ENCODE measurements at regions not wholly inside any gene's neighbourhood (a gene's known extent, or its start where the extent isn't known, plus 50 kb on each side); places are given as distances from the start of the nearest gene placed in this dataset.

GRCh38 chr2:6641956-6642355 lies 223.8 kb downstream of the CMPK2 start:
- TF ChIP-seq SIN3A (IDR thresholded peaks at IDR 0.05; ENCODE audit: borderline replicate concordance, insufficient read depth, low read length) (no peak), TAF1 (IDR thresholded peaks at IDR 0.05; ENCODE audit: borderline replicate concordance, insufficient read depth, low read length) (no peak), POLR2AphosphoS5 (IDR thresholded peaks at IDR 0.05; ENCODE audit: low read depth, low read length) (no peak)

DNA sequence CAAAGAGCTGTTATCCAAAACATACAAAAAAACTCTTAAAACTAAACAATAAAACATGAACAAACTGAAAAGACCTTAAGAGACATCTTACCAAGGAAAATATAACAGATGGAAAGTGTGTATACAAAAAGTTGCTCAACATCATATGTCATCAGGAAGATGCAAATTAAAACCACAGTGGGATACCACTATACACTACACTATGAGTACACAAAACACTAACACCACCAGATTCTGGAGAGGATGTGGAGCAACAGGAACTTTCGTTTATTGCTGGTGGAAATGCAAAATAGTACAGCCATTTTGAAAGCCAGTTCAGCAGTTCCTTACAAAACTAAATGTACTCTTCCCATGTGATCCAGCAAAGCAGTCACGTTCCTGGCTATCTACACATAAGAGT lies 221.4 kb downstream of the CMPK2 start:
- TF ChIP-seq POLR2AphosphoS5 (IDR thresholded peaks at IDR 0.05; ENCODE audit: low read depth, low read length) (no peak), TAF1 (IDR thresholded peaks at IDR 0.05; ENCODE audit: borderline replicate concordance, insufficient read depth, low read length) (no peak), SIN3A (IDR thresholded peaks at IDR 0.05; ENCODE audit: borderline replicate concordance, insufficient read depth, low read length) (no peak), FOXP2 (optimal IDR thresholded peaks at IDR 0.05; ENCODE audit: borderline replicate concordance, extremely low read depth, extremely low read length, insufficient read depth) (no peak)
- TF ChIP-seq, protein P1, sequence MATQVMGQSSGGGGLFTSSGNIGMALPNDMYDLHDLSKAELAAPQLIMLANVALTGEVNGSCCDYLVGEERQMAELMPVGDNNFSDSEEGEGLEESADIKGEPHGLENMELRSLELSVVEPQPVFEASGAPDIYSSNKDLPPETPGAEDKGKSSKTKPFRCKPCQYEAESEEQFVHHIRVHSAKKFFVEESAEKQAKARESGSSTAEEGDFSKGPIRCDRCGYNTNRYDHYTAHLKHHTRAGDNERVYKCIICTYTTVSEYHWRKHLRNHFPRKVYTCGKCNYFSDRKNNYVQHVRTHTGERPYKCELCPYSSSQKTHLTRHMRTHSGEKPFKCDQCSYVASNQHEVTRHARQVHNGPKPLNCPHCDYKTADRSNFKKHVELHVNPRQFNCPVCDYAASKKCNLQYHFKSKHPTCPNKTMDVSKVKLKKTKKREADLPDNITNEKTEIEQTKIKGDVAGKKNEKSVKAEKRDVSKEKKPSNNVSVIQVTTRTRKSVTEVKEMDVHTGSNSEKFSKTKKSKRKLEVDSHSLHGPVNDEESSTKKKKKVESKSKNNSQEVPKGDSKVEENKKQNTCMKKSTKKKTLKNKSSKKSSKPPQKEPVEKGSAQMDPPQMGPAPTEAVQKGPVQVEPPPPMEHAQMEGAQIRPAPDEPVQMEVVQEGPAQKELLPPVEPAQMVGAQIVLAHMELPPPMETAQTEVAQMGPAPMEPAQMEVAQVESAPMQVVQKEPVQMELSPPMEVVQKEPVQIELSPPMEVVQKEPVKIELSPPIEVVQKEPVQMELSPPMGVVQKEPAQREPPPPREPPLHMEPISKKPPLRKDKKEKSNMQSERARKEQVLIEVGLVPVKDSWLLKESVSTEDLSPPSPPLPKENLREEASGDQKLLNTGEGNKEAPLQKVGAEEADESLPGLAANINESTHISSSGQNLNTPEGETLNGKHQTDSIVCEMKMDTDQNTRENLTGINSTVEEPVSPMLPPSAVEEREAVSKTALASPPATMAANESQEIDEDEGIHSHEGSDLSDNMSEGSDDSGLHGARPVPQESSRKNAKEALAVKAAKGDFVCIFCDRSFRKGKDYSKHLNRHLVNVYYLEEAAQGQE (IDR thresholded peaks at IDR 0.05; ENCODE audit: insufficient read depth in 1 of 2, low read depth in 2 of 2, low read length in 2 of 2) = no peak

GRCh38 chr2:6645004-6645403 lies 220.7 kb downstream of the CMPK2 start:
- no peak for TF ChIP-seq POLR2AphosphoS5 (IDR thresholded peaks at IDR 0.05; ENCODE audit: low read depth, low read length)
- no peak for TF ChIP-seq SIN3A (IDR thresholded peaks at IDR 0.05; ENCODE audit: borderline replicate concordance, insufficient read depth, low read length)
- no peak for TF ChIP-seq TAF1 (IDR thresholded peaks at IDR 0.05; ENCODE audit: borderline replicate concordance, insufficient read depth, low read length)
- TF ChIP-seq, protein P1 (IDR thresholded peaks at IDR 0.05; ENCODE audit: insufficient read depth in 1 of 2, low read depth in 2 of 2, low read length in 2 of 2) = no peak
- TF ChIP-seq FOXP2 (optimal IDR thresholded peaks at IDR 0.05; ENCODE audit: borderline replicate concordance, extremely low read depth, extremely low read length, insufficient read depth) = no peak

DNA sequence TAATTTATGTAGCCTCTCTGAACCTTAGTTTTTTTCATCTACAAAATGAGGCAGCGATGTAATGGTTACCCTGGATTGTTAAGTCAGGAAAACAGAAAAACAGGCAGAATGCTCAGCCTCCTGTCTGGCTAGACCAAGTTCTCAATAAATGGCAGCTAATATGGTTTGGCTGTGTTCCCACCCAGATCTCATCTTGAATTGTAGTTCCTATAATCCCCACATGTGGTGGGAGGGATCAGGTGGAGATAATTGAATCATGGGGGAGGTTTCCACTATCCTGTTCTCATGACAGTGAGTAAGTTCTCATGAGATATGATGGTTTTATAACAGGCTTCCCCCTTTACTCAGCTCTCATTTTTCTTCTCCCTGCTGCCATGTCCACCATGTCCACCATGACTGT lies 220.0 kb downstream of the CMPK2 start:
- TF ChIP-seq FOXP2 (optimal IDR thresholded peaks at IDR 0.05; ENCODE audit: borderline replicate concordance, extremely low read depth, extremely low read length, insufficient read depth) = no peak

DNA sequence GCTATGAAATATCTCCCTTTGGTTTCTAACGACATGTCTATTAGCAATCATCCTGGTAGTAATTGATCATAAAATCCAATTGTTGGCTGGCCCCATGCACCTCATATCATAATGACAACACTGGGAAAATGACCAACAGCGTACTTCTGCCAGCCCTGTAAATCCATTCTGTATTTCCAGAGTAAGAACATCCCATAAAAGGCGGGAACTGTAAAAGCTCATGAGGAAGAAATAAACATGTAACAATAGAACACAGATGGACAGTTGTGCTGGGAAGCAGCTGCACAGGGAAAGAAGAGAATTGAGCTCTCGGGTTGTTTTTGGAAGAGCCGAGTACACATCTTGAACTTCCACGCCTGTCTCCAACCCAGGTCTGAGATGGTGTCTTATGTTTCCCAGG lies 218.7 kb downstream of the CMPK2 start:
- TF ChIP-seq SIN3A (IDR thresholded peaks at IDR 0.05; ENCODE audit: borderline replicate concordance, insufficient read depth, low read length) (no peak), TAF1 (IDR thresholded peaks at IDR 0.05; ENCODE audit: borderline replicate concordance, insufficient read depth, low read length) (no peak), POLR2AphosphoS5 (IDR thresholded peaks at IDR 0.05; ENCODE audit: low read depth, low read length) (no peak), FOXP2 (optimal IDR thresholded peaks at IDR 0.05; ENCODE audit: borderline replicate concordance, extremely low read depth, extremely low read length, insufficient read depth) (no peak)
- TF ChIP-seq, protein P1 (IDR thresholded peaks at IDR 0.05; ENCODE audit: insufficient read depth in 1 of 2, low read depth in 2 of 2, low read length in 2 of 2) = no peak

DNA sequence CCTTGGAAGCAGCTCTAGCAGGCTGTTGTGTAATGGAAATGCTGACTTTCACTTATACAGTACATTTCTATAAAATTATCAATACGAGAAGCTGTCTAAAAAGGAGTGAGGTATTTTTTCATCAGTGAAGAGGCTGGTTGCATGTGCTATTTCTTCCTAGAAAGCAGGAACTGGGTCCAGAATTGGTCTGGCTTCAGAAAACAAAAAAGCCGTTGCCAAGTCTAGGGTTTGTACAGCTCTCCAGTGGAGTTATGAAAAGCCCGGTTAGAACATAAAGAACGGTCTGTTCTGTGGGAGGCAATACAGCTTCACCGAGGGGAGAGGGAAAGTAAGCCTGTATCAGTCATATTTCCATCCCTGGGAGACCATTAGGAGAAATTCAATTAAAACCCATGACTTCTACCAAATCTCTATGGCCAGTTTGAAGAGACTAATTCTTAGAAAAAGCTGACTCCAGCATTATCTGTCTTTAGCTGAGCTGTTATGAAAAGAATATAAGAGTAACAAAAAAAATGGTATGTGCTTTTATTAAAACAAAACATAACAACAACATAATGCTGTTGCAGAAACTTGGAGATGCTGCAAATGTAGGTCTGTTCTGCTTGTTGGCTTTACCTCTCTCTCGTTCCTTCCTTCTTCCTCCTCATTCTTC lies 217.0 kb downstream of the CMPK2 start:
- TF ChIP-seq TAF1 (IDR thresholded peaks at IDR 0.05; ENCODE audit: borderline replicate concordance, insufficient read depth, low read length) (no peak), POLR2AphosphoS5 (IDR thresholded peaks at IDR 0.05; ENCODE audit: low read depth, low read length) (no peak), FOXP2 (optimal IDR thresholded peaks at IDR 0.05; ENCODE audit: borderline replicate concordance, extremely low read depth, extremely low read length, insufficient read depth) (no peak), SIN3A (IDR thresholded peaks at IDR 0.05; ENCODE audit: borderline replicate concordance, insufficient read depth, low read length) (no peak)
- TF ChIP-seq, protein P1 (IDR thresholded peaks at IDR 0.05; ENCODE audit: insufficient read depth in 1 of 2, low read depth in 2 of 2, low read length in 2 of 2) = no peak

All from PFSK-1 (cell line).